ENCODE measurements at regions not wholly inside any gene's neighbourhood (a gene's known extent, or its start where the extent isn't known, plus 50 kb on each side); places are given as distances from the start of the nearest gene placed in this dataset.

- TF ChIP-seq CTCF (IDR thresholded peaks at IDR 0.05) (no peak), POLR2A (IDR thresholded peaks at IDR 0.05) (no peak)
These were observed 66.3 kb upstream of the COG2 start for GRCh38 chr1:230575886-230576500.

All from testis (tissue), 2 donors.